Liver (tissue), 3 donors: ENCODE measurements at regions not wholly inside any gene's neighbourhood (a gene's known extent, or its start where the extent isn't known, plus 50 kb on each side); places are given as distances from the start of the nearest gene placed in this dataset.

Experiments
- CTCF ChIP-seq: fragments of 150-350 bp; IDR thresholded peaks from 2 replicates; pipeline ENCODE4 v1.5.1; 2017; ENCODE audit warnings: improper control_type of control experiment, low read depth, low read length; ENCODE audit not compliant: missing input control
- HNF4A ChIP-seq, 2 donors: conservative IDR thresholded peaks; 2 replicates each; pipeline ENCODE4 v1.6.1; 2016; ENCODE audit warnings: antibody characterized with exemption in 2 of 2, mild to moderate bottlenecking in 2 of 2
- RAD21 ChIP-seq, 2 donors: IDR thresholded peaks; 2 replicates each; pipeline ENCODE4 v1.6.1; 2016; ENCODE audit warnings: antibody characterized with exemption in 2 of 2, mild to moderate bottlenecking in 2 of 2
- RXRA ChIP-seq, 2 donors: IDR thresholded peaks; 2 replicates each; pipeline ENCODE4 v1.6.1; 2017 to 2018; ENCODE audit warnings: antibody characterized with exemption in 2 of 2, mild to moderate bottlenecking in 1 of 2
- TAF1 ChIP-seq: conservative IDR thresholded peaks from 2 replicates; pipeline ENCODE4 v1.6.1; 2016; ENCODE audit warnings: antibody characterized with exemption, mild to moderate bottlenecking
- donor health status: healthy.
- donor health status: healthy.

- TF ChIP-seq TAF1 = no peak
- TF ChIP-seq RAD21 (IDR thresholded peaks at IDR 0.05) = no peak
- TF ChIP-seq CTCF = no peak
- no peak for TF ChIP-seq RXRA (IDR thresholded peaks at IDR 0.05)
- TF ChIP-seq HNF4A (conservative IDR thresholded peaks at IDR 0.05) = no peak
Measured at GRCh38 chr16:79994418-79994817, 393.9 kb upstream of the MAF start.
